ENCODE measurements at regions not wholly inside any gene's neighbourhood (a gene's known extent, or its start where the extent isn't known, plus 50 kb on each side); places are given as distances from the start of the nearest gene placed in this dataset.

DNA sequence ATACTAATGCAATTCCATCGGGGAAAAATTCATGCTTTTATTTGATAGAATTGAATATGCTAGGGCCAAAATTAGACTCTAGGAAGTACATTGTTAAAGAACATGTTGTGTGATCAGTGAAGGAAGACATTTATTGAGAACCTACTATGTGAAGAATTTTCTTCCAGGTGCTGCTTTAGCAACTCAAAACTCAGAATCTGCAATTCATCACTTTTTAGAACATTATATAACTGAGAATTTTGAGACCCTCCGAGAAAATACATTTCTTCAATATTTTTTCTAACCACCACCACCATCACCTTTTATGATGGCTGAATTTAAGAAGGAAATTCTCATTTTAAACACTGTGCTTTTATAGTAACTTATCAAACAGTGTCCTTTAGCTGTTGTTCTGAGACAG lies 315.2 kb downstream of the FIGN start:
- DNase-seq (ENCODE audit: extremely low read depth in 1 of 4, low spot score in 3 of 4) (no peak), ATAC-seq (no peak), FAIRE-seq (no peak)
- Histone ChIP-seq H3K4me1 (replicated peaks in 1 of 2; ENCODE audit: control insufficient read depth in 2 of 2, insufficient read depth in 2 of 2, low read length in 2 of 2) (no peaks in the 10 kb centered on the region), H3K27me3 (ENCODE audit: control insufficient read depth in 2 of 2, insufficient read depth in 2 of 2, low read length in 2 of 2) (no peaks in the 10 kb centered on the region), H3K9ac (ENCODE audit: insufficient read depth in 1 of 2, low read depth in 2 of 2, low read length in 2 of 2) (no peak overlapping the region), H3K9me1 (ENCODE audit: control insufficient read depth, insufficient read depth, low read length) (no peaks in the 10 kb centered on the region), H3K36me3 (ENCODE audit: control insufficient read depth, insufficient read depth, low read length) (no peaks in the 10 kb centered on the region), H2AFZ (ENCODE audit: low read depth, low read length) (no peak overlapping the region), H3K4me2 (ENCODE audit: insufficient read depth, low read length) (no peak overlapping the region), H3K4me3 (no peak overlapping the region), H3K9me3 (replicated peaks; ENCODE audit: control insufficient read depth, insufficient read depth, low read depth, low read length) (no peaks in the 10 kb centered on the region), H3K79me2 (ENCODE audit: control insufficient read depth, insufficient read depth, low read length) (no peaks in the 10 kb centered on the region), H4K20me1 (replicated peaks; ENCODE audit: control insufficient read depth, insufficient read depth, low read length) (no peaks in the 10 kb centered on the region), H3K27ac (ENCODE audit: extremely low read depth, low read depth, low read length) (no peak overlapping the region)
- TF ChIP-seq ZNF316 (IDR thresholded peaks at IDR 0.05) (0 out of 2 replicates have a peak, but pooled peaks have one; percentile 5), RBM25 (IDR thresholded peaks at IDR 0.05; ENCODE audit: low read depth, low read length, severe bottlenecking) (no peak)
- WGBS (ENCODE audit: insufficient coverage, low coverage, missing lambda C conversion rate), result 2% methylated on average over 2 of the region's 2 CpGs
- intact Hi-C loops (cut with micrococcal nuclease), result no loop called here
- ChIA-PET CTCF (ENCODE audit: low intra/inter-chr PET ratio) (no interaction called here), POLR2A (no interaction called here)
- BruUV-seq (replicated peaks), result no TSS peak
- in situ Hi-C loops (cut with MboI), result no loop called here

DNA sequence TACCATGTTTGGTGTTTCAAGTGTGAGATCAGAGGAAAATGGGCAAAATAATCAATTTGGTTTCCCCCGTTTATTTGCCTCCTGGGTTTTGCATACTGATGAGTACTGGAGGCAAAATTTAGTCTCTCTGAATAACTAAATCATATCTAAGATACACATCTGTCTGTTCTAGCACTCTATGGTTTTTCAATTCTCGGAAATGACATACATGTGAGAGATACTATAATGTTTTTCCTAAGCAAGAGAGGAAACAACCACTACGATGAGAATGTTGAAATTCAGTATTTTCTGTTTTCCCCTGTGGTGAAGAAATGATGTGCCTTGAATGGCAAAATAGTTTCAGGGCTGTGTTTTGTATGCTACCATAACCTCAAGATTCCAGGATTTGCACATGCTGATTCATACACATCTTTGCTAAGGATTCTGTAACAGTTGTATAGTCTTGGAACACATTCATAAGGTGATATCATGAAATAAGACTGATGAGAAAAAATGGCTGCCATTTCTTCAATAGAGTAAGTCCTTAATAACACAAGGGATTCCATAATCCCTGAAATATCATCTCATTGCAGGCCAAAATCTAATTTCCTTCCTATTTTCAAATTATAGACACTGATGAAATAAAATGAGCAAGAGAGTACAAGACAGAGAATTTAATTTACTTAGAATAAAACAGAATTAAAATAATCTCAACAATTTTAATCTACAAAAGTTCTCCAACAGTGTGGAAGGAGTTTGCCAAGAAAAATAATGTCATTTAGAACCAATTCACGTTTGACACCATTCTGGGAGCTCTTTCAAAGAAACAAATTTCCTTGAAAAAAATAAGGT lies 316.6 kb downstream of the FIGN start:
- FAIRE-seq, result no peak
- Histone ChIP-seq H3K4me3 (no peak overlapping the region), H3K27me3 (ENCODE audit: control insufficient read depth in 2 of 2, insufficient read depth in 2 of 2, low read length in 2 of 2) (no peaks in the 10 kb centered on the region), H3K4me2 (ENCODE audit: insufficient read depth, low read length) (no peak overlapping the region), H2AFZ (ENCODE audit: low read depth, low read length) (no peak overlapping the region), H3K9ac (ENCODE audit: insufficient read depth in 1 of 2, low read depth in 2 of 2, low read length in 2 of 2) (no peak overlapping the region), H3K4me1 (replicated peaks in 1 of 2; ENCODE audit: control insufficient read depth in 2 of 2, insufficient read depth in 2 of 2, low read length in 2 of 2) (no peaks in the 10 kb centered on the region), H3K9me3 (replicated peaks; ENCODE audit: control insufficient read depth, insufficient read depth, low read depth, low read length) (no peaks in the 10 kb centered on the region), H3K9me1 (ENCODE audit: control insufficient read depth, insufficient read depth, low read length) (no peaks in the 10 kb centered on the region), H4K20me1 (replicated peaks; ENCODE audit: control insufficient read depth, insufficient read depth, low read length) (no peaks in the 10 kb centered on the region), H3K27ac (ENCODE audit: extremely low read depth, low read depth, low read length) (no peak overlapping the region), H3K36me3 (ENCODE audit: control insufficient read depth, insufficient read depth, low read length) (no peaks in the 10 kb centered on the region), H3K79me2 (ENCODE audit: control insufficient read depth, insufficient read depth, low read length) (no peaks in the 10 kb centered on the region)
- TF ChIP-seq, protein P1, sequence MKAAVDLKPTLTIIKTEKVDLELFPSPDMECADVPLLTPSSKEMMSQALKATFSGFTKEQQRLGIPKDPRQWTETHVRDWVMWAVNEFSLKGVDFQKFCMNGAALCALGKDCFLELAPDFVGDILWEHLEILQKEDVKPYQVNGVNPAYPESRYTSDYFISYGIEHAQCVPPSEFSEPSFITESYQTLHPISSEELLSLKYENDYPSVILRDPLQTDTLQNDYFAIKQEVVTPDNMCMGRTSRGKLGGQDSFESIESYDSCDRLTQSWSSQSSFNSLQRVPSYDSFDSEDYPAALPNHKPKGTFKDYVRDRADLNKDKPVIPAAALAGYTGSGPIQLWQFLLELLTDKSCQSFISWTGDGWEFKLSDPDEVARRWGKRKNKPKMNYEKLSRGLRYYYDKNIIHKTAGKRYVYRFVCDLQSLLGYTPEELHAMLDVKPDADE (conservative IDR thresholded peaks at IDR 0.05; ENCODE audit: control insufficient read depth, low read depth, low read length), result no peak
- TF ChIP-seq ETV1 (tag; conservative IDR thresholded peaks at IDR 0.05; ENCODE audit: low read depth) (no peak), NCOA4 (IDR thresholded peaks at IDR 0.05; ENCODE audit: partially characterized antibody) (no peak), NFATC3 (IDR thresholded peaks at IDR 0.05) (no peak), SAFB (IDR thresholded peaks at IDR 0.05; ENCODE audit: borderline replicate concordance, low read depth, low read length) (no peak), TEAD2 (tag; IDR thresholded peaks at IDR 0.05) (no peak), PPARD (CRISPR knock-in tag; IDR thresholded peaks at IDR 0.05) (no peak)
- TF ChIP-seq, protein P2, sequence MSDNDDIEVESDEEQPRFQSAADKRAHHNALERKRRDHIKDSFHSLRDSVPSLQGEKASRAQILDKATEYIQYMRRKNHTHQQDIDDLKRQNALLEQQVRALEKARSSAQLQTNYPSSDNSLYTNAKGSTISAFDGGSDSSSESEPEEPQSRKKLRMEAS (CRISPR knock-in tag; IDR thresholded peaks at IDR 0.05), result no peak
- TF ChIP-seq, protein P3, sequence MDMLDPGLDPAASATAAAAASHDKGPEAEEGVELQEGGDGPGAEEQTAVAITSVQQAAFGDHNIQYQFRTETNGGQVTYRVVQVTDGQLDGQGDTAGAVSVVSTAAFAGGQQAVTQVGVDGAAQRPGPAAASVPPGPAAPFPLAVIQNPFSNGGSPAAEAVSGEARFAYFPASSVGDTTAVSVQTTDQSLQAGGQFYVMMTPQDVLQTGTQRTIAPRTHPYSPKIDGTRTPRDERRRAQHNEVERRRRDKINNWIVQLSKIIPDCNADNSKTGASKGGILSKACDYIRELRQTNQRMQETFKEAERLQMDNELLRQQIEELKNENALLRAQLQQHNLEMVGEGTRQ (CRISPR knock-in tag; IDR thresholded peaks at IDR 0.05), result no peak
- no peak for DNase-seq (ENCODE audit: extremely low read depth in 1 of 4, low spot score in 3 of 4)
- POLR2A ChIA-PET, result no interaction called here
- WGBS (ENCODE audit: insufficient coverage, low coverage, missing lambda C conversion rate), result 0% methylated on average over 4 of the region's 4 CpGs
- intact Hi-C loops (cut with micrococcal nuclease) (no loop called here), in situ Hi-C loops (cut with MboI) (no loop called here)
- CTCF ChIA-PET (ENCODE audit: low intra/inter-chr PET ratio), result no interaction called here
- BruUV-seq (replicated peaks), result no TSS peak
- ATAC-seq, result no peak
